HAP-1 (cell line): ENCODE measurements at regions not wholly inside any gene's neighbourhood (a gene's known extent, or its start where the extent isn't known, plus 50 kb on each side); places are given as distances from the start of the nearest gene placed in this dataset.
"Not testable (repeated sequence)": the region's sequence is repeated elsewhere in the genome, so short reads cannot be mapped to it uniquely, and the experiment has no call there.

ENCODE experiments used
- DNase-seq, 2 experiments: peaks; one replicate each; pipeline ENCODE4 v3.0.0-alpha.2; 2016 to 2020; ENCODE audit warnings: low spot score in 2 of 2
- H3K27me3 ChIP-seq: fragments of 250-450 bp; sonication (Bioruptor Pico); 2 replicates; pipeline ENCODE4 v1.5.1; 2020; ENCODE audit warnings: low read depth, mild to moderate bottlenecking, moderate library complexity
- H3K36me3 ChIP-seq: fragments of 250-450 bp; sonication (Bioruptor Pico); replicated peaks from 2 replicates; pipeline ENCODE4 v1.5.1; 2020; ENCODE audit warnings: mild to moderate bottlenecking
- H3K4me1 ChIP-seq: fragments of 250-450 bp; sonication (Bioruptor Pico); 2 replicates; pipeline ENCODE4 v1.5.1; 2020; ENCODE audit warnings: mild to moderate bottlenecking
- H3K4me3 ChIP-seq: fragments of 250-450 bp; sonication (Bioruptor Pico); 2 replicates; pipeline ENCODE4 v1.5.1; 2020; ENCODE audit warnings: mild to moderate bottlenecking, moderate library complexity
- H3K9me3 ChIP-seq: fragments of 250-450 bp; sonication (Bioruptor Pico); 2 replicates; pipeline ENCODE4 v1.5.1; 2020; ENCODE audit warnings: mild to moderate bottlenecking, moderate library complexity
- in situ Hi-C: fragments of 300-500 bp; cut with MboI; formaldehyde crosslinking; loops from 3 replicates; pipeline ENCODE4 v1.14.3; 2020; ENCODE audit warnings: low sequenced_read_pairs, inconsistent platforms, mixed read lengths

DNA sequence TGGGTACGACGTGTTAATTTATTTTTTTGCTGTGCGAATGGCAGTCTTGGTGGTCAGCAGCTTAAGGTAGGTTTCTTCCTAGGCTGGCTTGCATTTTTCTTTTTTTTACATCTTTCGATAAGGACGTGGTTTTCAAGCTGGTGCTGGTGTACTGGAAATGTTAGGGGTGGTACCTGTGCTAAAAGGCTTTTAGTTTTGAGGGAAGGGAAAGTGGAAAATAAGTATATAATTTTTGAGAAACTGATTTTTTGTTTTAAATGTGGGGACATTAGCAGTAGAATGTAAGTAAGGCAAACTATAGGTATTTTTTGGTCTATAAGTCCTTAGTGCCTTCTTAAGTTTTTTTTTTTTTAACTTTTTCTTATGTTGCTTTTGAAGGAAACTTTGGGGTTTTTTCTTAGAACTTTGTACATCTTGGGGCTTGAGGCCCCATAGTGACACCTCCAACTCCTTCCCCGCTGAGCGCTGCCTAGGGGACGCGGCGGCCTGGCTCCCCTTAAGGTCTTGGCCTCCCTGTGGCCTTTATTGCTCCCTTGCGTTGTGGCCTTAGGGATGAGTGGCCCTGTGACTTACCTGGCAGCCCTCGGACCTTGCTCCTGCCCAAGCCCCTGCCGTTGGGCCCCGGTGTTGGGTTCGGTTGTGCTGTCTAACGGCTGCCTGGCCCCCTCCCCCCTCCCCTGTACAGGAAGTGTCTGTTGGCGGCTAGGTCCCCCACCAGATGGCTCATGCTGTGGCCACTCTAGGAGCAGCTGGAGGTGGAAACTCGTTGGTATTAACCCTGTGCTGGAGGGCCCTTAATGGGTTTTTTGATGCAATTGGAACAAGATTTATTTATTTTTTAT lies 88.0 kb upstream of the RPRML start:
- Histone ChIP-seq H3K9me3 (no peaks in the 10 kb centered on the region), H3K4me3 (peak overlapping the region; percentile 82), H3K4me1 (peaks cover 4% of the 10 kb centered on the region; the same call in 1 of the 2 replicates), H3K27me3 (no peaks in the 10 kb centered on the region), H3K36me3 (no peaks in the 10 kb centered on the region)
- in situ Hi-C loops, result no loop called here
- peak; percentile 83 to 89 for DNase-seq

DNA sequence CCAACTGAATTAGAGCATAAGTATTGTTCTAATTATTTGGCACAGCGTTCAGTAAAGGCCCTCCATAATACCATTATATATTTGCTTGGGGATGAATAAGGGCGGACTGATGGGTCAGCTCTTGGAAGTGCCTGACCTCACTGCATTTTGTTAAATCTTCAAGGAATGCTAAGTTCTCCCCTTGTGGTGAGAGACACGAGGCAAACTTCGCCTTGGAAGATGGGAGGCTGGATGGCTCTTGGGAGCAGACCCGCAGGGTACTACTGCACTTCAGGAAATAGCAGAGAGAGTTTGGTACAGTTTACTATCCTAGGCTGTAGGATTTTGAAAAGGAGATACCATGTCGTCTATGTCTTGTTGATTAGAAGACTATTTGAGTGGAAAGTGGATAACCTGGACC lies 87.0 kb upstream of the RPRML start:
- Histone ChIP-seq H3K4me3 (no peak overlapping the region), H3K27me3 (no peaks in the 10 kb centered on the region)

GRCh38 chr17:47064684-47065083 lies 85.6 kb upstream of the RPRML start:
- no peaks in the 10 kb centered on the region for H3K9me3 ChIP-seq
- H3K4me3 ChIP-seq, result no peak overlapping the region
- H3K27me3 ChIP-seq, result no peaks in the 10 kb centered on the region
- DNase-seq, result no peak
- peaks cover 4% of the 10 kb centered on the region; the same call in 1 of the 2 replicates for H3K4me1 ChIP-seq
- H3K36me3 ChIP-seq, result no peaks in the 10 kb centered on the region
- in situ Hi-C loops, result no loop called here

More for the DNA sequence above, 87.0 kb upstream of the RPRML start:
- H3K9me3 ChIP-seq, result no peaks in the 10 kb centered on the region
- in situ Hi-C loops, result no loop called here
- peaks cover 4% of the 10 kb centered on the region; the same call in 1 of the 2 replicates for H3K4me1 ChIP-seq
- H3K36me3 ChIP-seq, result no peaks in the 10 kb centered on the region
- DNase-seq, result no peak

- no peak for DNase-seq
- in situ Hi-C loops, result no loop called here
- Histone ChIP-seq H3K4me1 (peaks cover 4% of the 10 kb centered on the region; the same call in 1 of the 2 replicates), H3K4me3 (no peak overlapping the region), H3K9me3 (no peaks in the 10 kb centered on the region), H3K27me3 (no peaks in the 10 kb centered on the region), H3K36me3 (no peaks in the 10 kb centered on the region)
Measured at GRCh38 chr17:47063475-47063874, 84.4 kb upstream of the RPRML start.

- H3K9me3 ChIP-seq, H3K4me1 ChIP-seq, in situ Hi-C loops, DNase-seq, H3K4me3 ChIP-seq, H3K36me3 ChIP-seq, H3K27me3 ChIP-seq: not testable (repeated sequence)
Measured at GRCh38 chr17:47062851-47063250, 83.8 kb upstream of the RPRML start.

GRCh38 chr17:47060005-47060404 lies 81.0 kb upstream of the RPRML start:
- H3K4me1 ChIP-seq, H3K9me3 ChIP-seq, DNase-seq, in situ Hi-C loops, H3K36me3 ChIP-seq, H3K4me3 ChIP-seq, H3K27me3 ChIP-seq: not testable (repeated sequence)

DNA sequence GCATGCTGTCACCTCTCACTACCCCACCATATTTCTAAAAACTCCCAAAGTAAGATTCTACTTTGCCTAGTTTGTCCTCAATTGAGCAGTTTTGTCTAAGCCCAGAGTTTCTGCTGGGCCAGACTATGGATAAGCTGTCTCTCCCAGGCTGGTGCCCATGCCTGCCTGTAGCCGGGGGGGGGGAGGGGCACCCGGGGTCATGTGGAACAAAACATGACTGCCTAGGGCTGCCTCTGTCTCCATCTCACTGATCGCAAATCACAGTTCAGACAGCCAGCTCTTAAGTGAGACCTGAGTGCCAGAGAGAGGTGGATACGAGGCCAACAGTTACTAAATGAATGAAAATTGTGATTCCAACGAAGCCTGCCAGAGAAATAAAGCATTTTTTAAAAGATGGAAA lies 78.8 kb upstream of the RPRML start:
- Histone ChIP-seq H3K4me3 (no peak overlapping the region), H3K9me3 (no peaks in the 10 kb centered on the region), H3K27me3 (no peaks in the 10 kb centered on the region), H3K4me1 (no peaks in the 10 kb centered on the region), H3K36me3 (peaks cover 3% of the 10 kb centered on the region)
- in situ Hi-C loops, result no loop called here
- DNase-seq, result no peak

- H3K36me3 ChIP-seq, in situ Hi-C loops, H3K4me3 ChIP-seq, H3K9me3 ChIP-seq, H3K27me3 ChIP-seq, H3K4me1 ChIP-seq, DNase-seq: not testable (repeated sequence)
Measured at GRCh38 chr17:47057279-47057678, 78.2 kb upstream of the RPRML start.

DNA sequence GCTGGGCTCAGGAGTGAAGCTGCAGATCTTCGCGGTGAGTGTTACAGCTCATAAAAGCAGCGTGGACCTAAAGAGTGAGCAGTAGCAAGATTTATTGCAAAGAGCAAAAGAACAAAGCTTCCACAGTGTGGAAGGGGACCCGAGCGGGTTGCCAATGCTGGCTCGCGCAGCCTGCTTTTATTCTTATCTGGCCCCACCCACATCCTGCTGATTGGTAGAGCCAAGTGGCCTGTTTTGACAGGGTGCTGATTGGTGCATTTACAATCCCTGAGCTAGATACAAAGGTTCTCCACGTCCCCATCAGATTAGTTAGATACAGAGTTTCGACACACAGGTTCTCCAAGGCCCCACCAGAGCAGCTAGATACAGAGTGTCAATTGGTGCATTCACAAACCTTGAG lies 77.6 kb upstream of the RPRML start:
- H3K36me3 ChIP-seq, H3K9me3 ChIP-seq, H3K4me1 ChIP-seq, DNase-seq, in situ Hi-C loops, H3K4me3 ChIP-seq, H3K27me3 ChIP-seq: not testable (repeated sequence)
